HG02642 (cell line): ENCODE measurements at regions not wholly inside any gene's neighbourhood (a gene's known extent, or its start where the extent isn't known, plus 50 kb on each side); places are given as distances from the start of the nearest gene placed in this dataset.
A peak's percentile ranks its signal among the peaks of the same experiment; 100 is the strongest.
"Not testable (repeated sequence)": the region's sequence is repeated elsewhere in the genome, so short reads cannot be mapped to it uniquely, and the experiment has no call there.

Experiments used
- ATAC-seq: cut with Tn5 transposase; IDR thresholded peaks from one replicate; pipeline ENCODE4 v1.9.1; 2021; ENCODE audit warnings: mild to moderate bottlenecking; ENCODE audit not compliant: unreplicated experiment, poor library complexity

DNA sequence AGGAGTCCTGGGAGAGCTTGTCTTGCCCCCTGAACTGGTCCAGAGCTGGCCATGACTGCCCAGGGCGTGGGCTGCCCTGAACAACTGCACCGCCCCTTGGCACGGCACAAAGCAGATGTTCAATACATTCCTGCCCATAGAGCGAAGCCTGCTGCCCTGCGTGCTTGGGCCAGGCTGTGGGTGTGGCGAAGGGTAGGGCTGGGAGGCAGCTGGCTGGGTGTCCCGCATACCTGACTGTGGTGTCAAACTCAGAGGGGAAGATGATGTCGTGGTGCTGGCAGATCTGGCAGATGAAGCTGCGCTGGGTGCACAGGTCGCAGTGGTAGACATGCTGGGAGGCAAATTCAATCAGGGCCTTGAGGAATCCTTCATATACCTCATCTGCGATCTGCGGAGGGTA lies 124.2 kb upstream of the SMURF2 start:
- ATAC-seq: no peak

- no peak for ATAC-seq
These were observed 122.9 kb upstream of the SMURF2 start for GRCh38 chr17:64785011-64785421.

DNA sequence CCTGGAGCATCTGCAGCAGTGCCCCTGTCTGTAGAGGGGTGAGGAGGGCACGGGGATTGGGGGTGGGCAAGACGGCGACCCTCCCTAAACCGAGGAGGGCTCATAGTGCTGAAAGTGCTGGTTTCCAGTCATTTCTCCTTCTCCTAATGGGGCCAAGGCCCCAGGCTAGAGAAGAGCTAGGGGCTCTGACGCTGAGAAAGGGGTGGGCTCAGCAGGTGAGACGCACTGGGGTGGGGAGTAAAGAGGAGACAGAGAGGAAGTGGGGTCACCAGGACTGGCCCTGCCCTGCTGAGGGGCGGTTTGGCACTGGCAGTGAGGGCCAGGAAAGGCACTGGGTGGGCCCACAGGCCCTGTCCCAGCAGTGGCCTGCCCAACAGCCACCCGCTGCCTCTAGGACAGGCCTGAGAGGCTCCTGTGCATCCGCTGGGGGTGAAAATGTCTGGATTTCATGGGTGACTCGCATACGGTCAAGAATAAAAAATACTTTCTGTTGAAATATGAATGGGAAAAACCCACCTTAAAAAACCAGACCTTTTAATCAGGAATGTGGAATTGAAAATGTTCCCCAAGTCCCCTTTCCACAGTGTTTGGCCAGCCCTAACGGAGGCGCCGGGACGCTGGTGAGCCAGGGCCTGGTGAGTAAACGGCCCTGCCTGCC lies 122.4 kb upstream of the SMURF2 start:
- no peak for ATAC-seq

- ATAC-seq: no peak
These were observed 121.6 kb upstream of the SMURF2 start for GRCh38 chr17:64783556-64784352.

GRCh38 chr17:64783031-64783461 lies 120.9 kb upstream of the SMURF2 start:
- ATAC-seq: no peak

- ATAC-seq: no peak
These were observed 119.9 kb upstream of the SMURF2 start for GRCh38 chr17:64781810-64782555.

DNA sequence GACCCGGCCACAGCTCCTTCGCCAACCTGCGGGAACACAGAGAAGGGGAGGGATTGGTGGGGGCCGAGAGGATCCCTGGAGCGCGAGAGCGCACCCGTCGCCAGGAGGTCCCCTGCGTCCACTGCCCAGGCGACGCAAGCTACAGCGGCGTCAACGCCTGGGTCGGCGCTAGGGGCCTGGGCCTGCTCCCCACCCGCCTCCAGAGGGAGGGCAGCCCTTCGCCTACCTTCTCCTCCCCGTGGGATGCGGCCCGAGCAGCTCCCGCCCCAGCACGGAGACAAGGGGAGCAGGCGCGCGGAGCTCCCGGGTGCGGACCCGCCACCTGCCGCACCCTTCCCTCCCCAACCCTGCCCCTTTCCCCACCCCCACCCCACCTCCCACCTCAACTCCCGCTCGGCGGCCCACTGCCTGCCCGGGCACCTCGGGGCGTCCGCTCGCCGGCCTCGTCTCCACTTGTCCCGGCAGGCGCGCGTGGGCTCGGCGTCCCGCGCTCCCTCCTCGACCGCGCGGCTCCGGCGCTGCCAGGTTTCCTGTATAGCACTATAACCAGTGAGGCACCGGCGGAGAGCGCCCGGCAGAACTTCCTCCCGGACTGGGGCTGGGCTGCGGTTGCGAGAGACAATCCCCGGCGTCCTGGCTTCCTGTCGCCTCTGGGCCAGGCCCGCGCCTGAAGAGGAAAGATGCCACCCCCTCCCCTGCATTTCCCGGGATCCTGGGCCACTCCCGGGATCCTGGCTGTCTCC lies 119.1 kb upstream of the SMURF2 start:
- no peak for ATAC-seq

- no peak for ATAC-seq
These were observed 118.2 kb upstream of the SMURF2 start for GRCh38 chr17:64780096-64781013.

GRCh38 chr17:64779376-64780095 lies 117.4 kb upstream of the SMURF2 start:
- no peak for ATAC-seq

GRCh38 chr17:64779098-64779375 lies 116.9 kb upstream of the SMURF2 start:
- ATAC-seq: not testable (repeated sequence)

- no peak for ATAC-seq
These were observed 116.4 kb upstream of the SMURF2 start for GRCh38 chr17:64778240-64779097.

DNA sequence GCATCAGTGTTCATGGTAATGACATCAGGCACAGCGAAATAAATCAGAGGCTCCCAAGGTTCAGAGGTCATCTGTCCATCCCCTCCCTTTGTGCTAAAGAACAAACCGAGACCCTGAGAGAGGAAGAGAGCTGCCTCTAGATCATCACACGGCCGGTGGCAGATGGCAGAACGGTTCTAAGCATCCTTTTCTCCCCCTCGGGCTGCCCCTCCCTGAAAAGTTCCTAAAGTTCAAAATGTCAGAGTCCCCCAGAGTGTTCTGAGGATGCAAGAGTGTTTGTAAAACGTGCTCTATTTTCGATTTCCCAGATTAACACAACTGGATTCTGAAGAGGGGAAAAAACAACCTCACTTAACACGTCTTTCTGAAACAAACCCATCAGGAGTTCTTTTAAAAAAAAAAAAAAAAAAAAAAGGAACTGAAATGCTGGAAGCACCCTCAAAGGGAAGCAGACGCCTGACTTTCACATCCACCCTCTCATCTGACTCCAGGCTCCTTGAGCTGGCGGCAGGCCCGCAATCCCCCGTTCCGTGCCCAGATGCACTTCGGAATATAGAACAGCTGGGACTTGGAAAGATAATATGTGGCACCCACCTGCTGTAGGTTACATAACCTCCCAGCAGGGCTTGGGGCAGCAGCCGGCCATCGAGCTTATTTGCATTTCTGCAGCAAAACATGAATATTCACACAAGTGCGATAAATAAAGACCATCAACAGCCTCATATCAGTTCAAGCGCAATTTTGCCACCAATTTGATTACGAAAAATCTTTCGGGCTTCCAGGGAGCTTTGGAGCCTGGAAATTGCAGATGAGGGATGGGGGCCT lies 115.5 kb upstream of the SMURF2 start:
- no peak for ATAC-seq

DNA sequence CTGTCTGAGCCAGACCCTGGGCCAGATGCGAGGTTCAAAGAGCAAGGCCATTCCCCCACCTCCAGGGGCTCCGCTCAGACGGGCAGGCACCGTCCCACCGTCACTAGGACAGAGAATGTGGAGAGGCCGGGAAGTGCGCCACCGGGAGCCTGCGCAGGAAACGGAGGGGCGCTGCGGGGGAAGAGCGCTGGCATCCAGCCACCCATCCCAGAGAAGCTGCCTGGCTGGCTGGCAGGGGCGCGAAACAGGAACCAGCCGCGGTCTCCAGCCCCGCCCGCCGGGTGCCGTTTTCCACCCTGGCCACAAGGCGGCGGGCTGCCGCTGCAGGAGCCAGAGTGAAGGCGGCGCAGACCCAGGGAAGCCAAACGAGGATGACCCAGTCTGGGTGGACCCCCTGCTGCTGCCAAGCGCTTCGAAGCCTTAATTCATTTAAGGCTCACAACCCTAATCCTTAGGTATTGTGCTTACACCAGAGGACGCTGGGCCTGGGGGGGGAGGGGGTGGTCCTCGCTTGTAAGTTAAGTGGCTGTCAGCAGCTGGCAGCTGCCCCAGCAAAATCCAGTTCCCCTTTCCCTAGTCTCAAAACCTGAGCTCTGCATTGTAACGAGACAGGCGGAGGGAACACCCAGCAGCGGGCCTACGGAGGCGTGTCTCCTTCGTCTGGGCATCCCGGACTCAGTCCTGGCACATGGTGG lies 114.8 kb upstream of the SMURF2 start:
- ATAC-seq: peak; percentile 68

DNA sequence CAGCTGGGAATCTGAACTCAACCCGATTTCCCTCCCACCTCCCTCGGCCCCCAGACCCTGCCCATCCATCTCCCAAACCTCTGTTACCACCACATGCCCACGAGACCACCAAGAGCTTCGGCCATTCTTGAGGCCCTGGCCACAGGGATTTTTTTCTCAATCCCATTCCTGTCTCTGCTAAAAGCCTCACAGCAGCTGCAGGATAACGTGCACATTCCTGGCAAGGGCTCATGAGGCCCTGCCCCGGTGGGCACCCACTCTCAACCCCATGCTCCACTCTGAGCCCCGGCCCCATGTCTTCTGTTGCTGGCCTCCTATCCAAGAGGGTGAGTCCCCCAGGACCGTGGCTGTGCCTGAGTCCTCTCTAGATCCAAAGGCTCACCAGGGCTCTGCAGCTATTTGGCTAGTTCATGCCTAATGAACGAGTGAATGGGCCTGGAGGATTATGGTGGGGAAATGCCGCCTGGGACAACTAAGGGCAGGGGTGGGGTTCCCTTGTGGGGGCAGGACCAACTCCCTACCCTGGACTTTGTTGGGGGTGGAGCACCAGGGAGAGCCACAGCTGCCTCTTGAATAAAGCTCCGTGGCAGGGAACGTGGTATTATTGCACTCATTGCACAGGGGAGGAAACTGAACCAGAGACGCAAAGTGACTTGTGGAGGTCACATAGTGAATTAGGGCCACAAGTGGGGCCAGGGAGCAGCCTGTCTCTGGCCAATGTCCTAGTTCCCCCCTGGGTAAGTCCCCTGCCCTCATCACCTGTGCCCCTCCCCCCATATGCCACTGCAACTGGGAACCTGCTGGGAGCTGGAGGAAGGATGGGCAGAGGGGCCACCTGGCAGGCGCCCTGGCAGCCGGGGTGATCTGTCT lies 113.8 kb upstream of the SMURF2 start:
- ATAC-seq: no peak

GRCh38 chr17:64774888-64775540 lies 112.9 kb upstream of the SMURF2 start:
- no peak for ATAC-seq
